Glomerular endothelial cell (primary cell): ENCODE measurements at regions not wholly inside any gene's neighbourhood (a gene's known extent, or its start where the extent isn't known, plus 50 kb on each side); places are given as distances from the start of the nearest gene placed in this dataset.
"Not testable (repeated sequence)": the region's sequence is repeated elsewhere in the genome, so short reads cannot be mapped to it uniquely, and the experiment has no call there.

Experiments
- DNase-seq: peaks from one replicate; pipeline ENCODE4 v3.0.0-alpha.2; 2011; ENCODE audit warnings: low read depth, low spot score; ENCODE audit errors: extremely low read depth

DNA sequence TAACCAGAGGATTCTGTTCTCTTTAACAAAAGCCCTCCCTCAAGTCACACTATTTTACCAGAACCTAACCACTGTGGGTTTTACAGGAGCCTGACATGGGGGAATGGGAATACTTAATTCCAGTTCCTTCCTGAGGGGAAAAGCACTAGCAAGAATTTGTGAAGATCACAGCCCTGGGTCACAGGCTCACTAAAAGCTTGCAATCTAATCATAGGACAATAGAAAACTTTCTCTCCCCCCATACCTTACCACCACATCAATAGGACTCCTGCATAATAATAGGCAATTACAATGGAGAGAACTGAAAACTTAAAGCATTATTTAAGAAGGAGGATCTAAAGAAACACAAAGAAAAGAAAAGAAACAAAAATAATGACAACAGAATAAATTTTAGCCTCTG is 225.8 kb upstream of the ZNF804A start:
- DNase-seq: no peak

DNA sequence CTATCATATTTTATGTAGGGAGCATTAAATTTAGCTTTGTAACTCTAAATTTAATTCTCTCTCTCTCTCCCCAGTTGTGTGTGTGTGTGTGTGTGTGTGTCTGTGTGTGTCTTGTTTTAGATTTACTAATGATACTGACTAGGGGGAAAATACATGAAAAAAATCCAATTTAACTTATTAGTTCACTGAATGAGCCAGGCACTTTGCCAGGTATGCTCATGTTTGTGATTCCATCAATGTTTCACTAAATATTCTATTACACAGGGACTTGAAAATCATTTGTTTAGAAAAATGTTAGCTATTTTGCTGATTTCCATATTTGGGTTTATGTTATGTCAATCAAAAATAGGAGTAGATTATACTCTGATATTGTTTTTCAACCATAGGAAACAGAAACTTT is 203.7 kb upstream of the ZNF804A start:
- no peak for DNase-seq

GRCh38 chr2:184402381-184402780 is 195.9 kb upstream of the ZNF804A start:
- no peak for DNase-seq

GRCh38 chr2:184407041-184407630 is 191.2 kb upstream of the ZNF804A start:
- DNase-seq: not testable (repeated sequence)

DNA sequence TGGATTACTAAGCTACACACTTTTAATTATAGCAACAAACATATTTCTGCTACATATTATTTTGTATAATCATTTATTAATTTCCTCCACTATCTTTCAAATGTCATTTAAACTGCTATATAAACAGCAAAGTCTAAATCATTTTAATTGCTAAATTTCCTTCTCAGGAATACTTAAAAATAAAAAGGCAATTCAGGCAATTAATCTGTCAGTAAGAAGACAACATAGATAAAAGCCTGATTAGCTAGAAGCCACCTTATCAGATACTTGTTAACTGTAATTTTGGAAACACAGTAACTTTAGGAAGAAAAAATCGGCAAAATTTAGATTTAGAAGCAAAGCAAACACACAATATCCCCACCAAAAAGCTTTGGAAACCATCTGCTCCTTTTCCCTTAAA is 188.2 kb upstream of the ZNF804A start:
- DNase-seq: no peak

GRCh38 chr2:184413221-184413620 is 185.1 kb upstream of the ZNF804A start:
- DNase-seq: no peak

- DNase-seq: no peak
These were observed 184.6 kb upstream of the ZNF804A start for GRCh38 chr2:184413671-184414229.

DNA sequence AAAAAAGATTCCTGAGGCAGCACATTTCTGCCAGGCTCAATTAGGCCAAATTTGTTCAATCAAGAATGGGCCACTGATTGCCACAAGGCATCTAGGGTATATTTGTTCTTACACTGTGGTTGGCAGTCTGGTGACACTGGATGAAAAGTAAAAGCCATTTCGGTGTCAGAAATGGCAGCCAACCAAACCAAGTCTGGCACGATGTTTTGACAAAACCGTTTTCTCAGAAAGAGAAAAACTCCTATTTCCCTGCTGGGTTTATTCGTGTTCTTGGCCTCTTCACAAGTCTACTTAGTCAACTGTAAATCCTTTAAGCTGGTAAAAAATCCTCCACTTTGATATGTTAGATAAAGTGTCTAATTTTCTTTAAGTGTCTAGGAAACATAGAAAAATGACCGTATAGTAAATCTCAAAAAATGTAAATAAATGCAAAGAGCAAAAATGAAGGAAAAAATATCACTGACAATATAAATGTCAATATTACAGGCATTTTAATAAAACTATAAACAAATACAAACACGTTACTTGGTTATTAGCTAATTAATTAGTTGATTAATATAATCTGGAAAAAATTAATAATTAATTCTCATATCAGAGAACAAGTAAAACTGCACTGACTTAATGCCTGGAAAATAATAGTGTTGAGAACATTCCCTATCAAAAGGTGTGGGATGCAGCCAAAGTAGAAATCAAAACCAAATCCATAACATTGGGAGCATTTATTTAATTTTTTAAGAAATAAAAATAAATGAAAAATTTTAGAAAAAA is 182.0 kb upstream of the ZNF804A start:
- DNase-seq: no peak

- no peak for DNase-seq
These were observed 178.6 kb upstream of the ZNF804A start for GRCh38 chr2:184419744-184420143.

DNA sequence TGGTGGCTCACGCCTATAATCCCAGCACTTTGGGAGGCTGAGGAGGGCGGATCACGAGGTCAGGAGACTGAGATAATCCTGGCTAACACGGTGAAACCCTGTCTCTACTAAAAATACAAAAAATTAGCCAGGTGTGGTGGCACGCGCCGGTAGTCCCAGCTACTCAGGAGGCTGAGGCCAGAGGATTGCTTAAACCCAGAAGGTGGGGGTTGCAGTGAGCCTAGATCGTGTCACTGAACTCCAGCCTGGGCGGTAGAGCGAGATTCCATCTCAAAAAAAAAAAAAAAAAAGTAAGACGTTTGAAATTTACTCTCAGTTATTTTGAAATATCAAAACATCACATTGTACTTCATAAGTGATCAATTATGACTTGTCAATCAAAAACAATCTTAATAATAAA is 176.9 kb upstream of the ZNF804A start:
- DNase-seq: not testable (repeated sequence)

DNA sequence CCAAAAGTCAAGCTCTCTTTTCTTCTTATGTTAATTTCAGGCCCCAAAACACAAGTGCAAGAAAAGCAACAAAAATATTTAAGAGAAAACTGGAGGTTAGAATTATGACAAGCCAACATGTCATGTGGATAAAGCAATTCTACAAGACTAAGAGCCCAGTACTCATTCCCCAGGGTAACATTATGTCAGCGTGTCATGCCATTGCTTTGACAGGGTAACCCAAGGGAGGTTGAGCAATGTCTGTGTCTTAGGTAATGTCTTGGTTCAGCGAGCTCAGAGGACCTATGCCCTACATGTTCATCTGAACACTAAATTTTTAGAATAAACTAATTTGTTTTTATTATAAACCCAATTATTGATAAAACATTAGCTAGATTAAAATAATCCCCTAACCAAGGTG is 173.2 kb upstream of the ZNF804A start:
- DNase-seq: no peak

DNA sequence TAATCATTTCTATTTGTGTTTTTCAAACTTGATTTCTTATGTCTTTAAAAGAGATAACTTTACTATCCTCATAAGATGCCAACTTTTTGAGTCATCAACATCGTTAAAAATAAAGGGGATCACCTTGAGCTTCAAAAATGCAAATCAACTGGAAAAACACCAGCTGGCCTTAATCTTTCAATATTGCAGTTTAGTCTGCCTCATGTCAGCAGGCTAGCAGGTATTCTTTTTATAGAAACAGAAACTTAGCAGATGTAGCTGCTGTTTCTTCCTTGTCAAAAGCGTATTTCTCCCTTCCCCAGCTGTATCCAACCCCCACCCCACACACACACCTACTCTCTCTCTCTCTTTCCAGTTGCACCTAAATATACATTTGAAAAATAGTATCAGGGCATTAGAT is 154.1 kb upstream of the ZNF804A start:
- DNase-seq: no peak

- DNase-seq: no peak
These were observed 153.6 kb upstream of the ZNF804A start for GRCh38 chr2:184444623-184445223.

DNA sequence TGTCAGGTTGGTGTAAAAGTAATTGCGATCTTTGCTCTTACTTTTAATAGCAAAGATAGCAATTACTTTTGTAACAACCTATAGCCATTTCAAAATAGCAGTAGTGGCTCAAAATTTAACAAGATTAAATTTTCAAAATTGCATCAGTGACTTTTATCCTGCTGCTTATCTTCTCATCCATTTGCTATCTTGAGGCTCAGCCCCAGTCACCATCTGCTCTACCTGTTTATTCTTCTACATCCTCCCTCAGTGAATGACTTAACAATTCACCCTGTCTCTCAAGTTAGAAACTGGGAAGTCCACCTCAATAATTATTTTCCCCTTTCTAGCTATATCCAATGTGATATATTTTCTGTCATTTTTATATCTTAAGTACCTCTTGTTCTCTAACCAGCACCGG is 148.6 kb upstream of the ZNF804A start:
- no peak for DNase-seq

DNA sequence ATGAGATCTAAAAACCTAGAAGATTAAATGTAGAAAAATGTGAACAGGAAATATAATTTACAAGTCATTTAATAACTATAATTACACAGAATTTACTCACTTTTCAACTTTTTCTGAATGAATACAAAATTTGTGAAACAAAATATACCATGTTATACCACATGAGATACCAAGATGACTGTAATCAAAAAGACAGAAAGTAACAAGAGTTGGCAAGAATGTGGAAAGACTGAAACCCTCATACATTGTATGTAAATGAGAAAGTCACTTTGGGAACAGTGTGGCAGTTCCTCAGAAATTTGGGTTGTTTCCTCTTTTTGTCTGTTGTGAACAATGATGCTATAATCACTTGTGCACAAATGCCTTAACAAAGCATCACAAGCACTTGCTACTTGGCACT is 145.4 kb upstream of the ZNF804A start:
- DNase-seq: no peak

DNA sequence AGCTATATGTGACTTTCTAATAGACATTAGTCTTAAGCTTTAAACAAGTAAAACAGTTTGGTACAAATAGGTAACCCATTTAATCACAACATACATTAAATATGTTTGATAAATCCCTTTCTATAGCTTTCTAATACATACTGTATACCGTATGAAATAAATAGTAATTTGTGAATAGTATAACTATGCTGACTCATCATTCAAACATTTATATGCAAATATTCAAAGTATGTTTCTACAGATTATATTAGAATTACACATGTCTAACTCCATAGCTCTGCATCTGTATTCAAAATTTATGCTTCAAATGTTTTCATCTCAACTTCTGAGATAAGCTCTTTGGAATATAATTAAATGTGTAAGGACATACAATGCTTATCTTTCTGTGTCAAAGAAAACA is 142.7 kb upstream of the ZNF804A start:
- no peak for DNase-seq

- DNase-seq: not testable (repeated sequence)
These were observed 141.6 kb upstream of the ZNF804A start for GRCh38 chr2:184456693-184457092.

DNA sequence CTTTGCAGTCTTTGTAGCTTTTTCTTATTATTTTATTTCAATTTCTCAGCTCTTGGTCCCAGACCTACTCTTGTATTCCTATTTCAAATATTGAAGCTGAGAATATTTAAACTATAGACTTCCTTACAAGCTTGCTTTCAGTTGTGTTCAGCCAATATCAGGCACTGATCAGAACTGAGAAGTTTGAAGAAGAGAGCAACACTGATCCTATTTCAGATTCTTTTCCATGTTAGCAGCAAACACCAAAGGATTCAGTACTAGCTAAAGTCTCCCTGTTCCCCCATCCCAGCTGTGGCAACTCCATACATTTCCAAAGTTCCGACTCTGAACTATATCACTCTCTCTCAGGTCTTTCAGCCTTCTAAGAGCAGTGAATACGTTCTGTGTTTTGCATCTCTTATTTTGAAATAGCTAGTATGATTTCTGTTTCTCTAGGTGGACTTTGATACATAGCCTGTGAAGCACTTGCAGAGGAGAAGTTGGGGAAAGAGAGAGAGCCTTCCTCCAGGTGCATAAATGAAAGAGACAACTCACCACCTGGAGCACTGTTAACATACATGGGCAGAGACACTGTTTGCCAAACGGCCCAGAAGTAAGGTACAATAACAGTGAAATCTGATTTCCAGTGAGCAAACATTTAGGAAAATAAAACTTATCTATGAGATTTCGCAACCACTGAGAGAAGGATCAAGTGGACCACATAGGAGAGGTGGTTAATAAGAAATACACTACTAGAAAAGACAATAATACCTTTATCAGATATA is 135.0 kb upstream of the ZNF804A start:
- DNase-seq: no peak

DNA sequence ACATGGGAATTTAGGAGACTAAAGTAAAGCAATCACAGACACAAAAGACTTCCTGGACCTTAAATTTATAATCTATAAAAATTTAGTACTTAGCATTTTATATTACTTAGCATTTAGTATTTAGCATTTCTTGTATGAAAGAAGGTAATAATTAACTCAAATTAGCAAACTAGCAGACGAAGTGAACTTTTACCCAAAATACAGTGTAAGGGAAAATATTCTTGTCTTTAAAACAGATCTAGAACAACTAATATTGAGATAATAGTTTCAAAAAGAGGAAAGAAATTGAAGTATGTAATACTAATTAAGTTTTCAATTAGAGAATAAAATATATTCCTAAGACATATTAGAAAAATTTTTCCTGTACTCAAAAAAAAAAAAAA is 134.5 kb upstream of the ZNF804A start:
- no peak for DNase-seq

GRCh38 chr2:184468826-184469225 is 129.5 kb upstream of the ZNF804A start:
- no peak for DNase-seq

DNA sequence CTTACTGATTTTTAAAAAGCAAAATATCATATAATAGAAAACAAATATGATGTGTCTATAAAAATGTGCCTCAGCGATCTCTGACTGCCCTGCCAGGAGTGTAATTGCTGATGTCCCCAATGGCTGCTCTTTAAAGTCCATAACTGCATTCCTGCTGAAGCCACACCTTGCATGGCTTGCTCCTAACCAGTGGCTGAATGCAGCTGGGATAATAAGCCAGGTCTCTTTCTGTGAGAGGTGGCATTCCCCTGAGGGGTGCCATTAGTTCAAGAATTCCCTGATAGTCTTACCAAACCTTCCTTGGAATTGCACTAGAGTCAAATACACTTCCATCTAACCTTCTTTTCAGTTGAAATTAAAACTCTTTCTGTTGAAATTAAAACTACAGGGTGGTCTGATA is 125.8 kb upstream of the ZNF804A start:
- DNase-seq: no peak
